ENCODE measurements at regions not wholly inside any gene's neighbourhood (a gene's known extent, or its start where the extent isn't known, plus 50 kb on each side); places are given as distances from the start of the nearest gene placed in this dataset.

GRCh38 chr13:106048386-106048785, 487.1 kb downstream of the EFNB2 start:
- H3K27me3 ChIP-seq: peaks cover 0 to 2% (median 0%) of the 10 kb centered on the region in 7 donors
- intact Hi-C loops (cut with DNase I): no loop called here
- no peak overlapping the region for H3K4me3 ChIP-seq
- DNase-seq (no peak), ATAC-seq (no peak)
- TF ChIP-seq CTCF (IDR thresholded peaks at IDR 0.05): no peak
- no peaks in the 10 kb centered on the region for H3K9me3 ChIP-seq
- no peak overlapping the region for H3K27ac ChIP-seq
- no peaks in the 10 kb centered on the region for H3K36me3 ChIP-seq
- no peaks in the 10 kb centered on the region for H3K4me1 ChIP-seq
- WGBS, 2 donors: 60 to 62% methylated on average over 4 of the region's 4 CpGs

GRCh38 chr13:106047859-106048258, 487.6 kb downstream of the EFNB2 start:
- Histone ChIP-seq H3K9me3 (no peaks in the 10 kb centered on the region), H3K4me3 (no peak overlapping the region), H3K4me1 (no peaks in the 10 kb centered on the region), H3K36me3 (no peaks in the 10 kb centered on the region), H3K27ac (no peak overlapping the region), H3K27me3 (peaks cover 0 to 2% (median 0%) of the 10 kb centered on the region in 7 donors)
- ATAC-seq: no peak
- WGBS, 2 donors: 98 to 100% methylated on average over 1 of the region's 1 CpG
- no peak for DNase-seq
- no peak for TF ChIP-seq CTCF (IDR thresholded peaks at IDR 0.05)
- intact Hi-C loops (cut with DNase I): no loop called here

GRCh38 chr13:106042996-106043581, 492.4 kb downstream of the EFNB2 start:
- no peak for ATAC-seq
- intact Hi-C loops (cut with DNase I): no loop called here

GRCh38 chr13:106041445-106041844, 494.0 kb downstream of the EFNB2 start:
- no peak for DNase-seq
- no peak for ATAC-seq
- Histone ChIP-seq H3K36me3 (no peaks in the 10 kb centered on the region), H3K27ac (no peak overlapping the region), H3K9me3 (no peaks in the 10 kb centered on the region), H3K4me3 (no peak overlapping the region), H3K4me1 (no peaks in the 10 kb centered on the region), H3K27me3 (no peaks in the 10 kb centered on the region)
- 80 to 90% methylated on average over 3 of the region's 3 CpGs for WGBS, 2 donors
- intact Hi-C loops (cut with DNase I): no loop called here
- no peak for TF ChIP-seq CTCF (IDR thresholded peaks at IDR 0.05)

More at GRCh38 chr13:106042996-106043581, 492.4 kb downstream of the EFNB2 start:
- no peak for DNase-seq
- H3K36me3 ChIP-seq: no peaks in the 10 kb centered on the region
- no peaks in the 10 kb centered on the region for H3K4me1 ChIP-seq
- no peaks in the 10 kb centered on the region for H3K9me3 ChIP-seq
- H3K27me3 ChIP-seq: no peaks in the 10 kb centered on the region
- 88 to 90% methylated on average over 1 of the region's 1 CpG for WGBS, 2 donors
- TF ChIP-seq CTCF (IDR thresholded peaks at IDR 0.05): no peak
- H3K4me3 ChIP-seq: no peak overlapping the region
- no peak overlapping the region for H3K27ac ChIP-seq
